Mesendoderm (in vitro differentiated cells): ENCODE measurements at regions not wholly inside any gene's neighbourhood (a gene's known extent, or its start where the extent isn't known, plus 50 kb on each side); places are given as distances from the start of the nearest gene placed in this dataset.

Source experiments
- DNase-seq: peaks from one replicate; pipeline ENCODE4 v3.0.0; 2013
- H2AK5ac ChIP-seq: 2 replicates; pipeline ENCODE4 v1.6.1; 2013; ENCODE audit warnings: low read length, inconsistent platforms
- H2BK120ac ChIP-seq: 2 replicates; pipeline ENCODE4 v1.6.1; 2013; ENCODE audit warnings: low read depth, mild to moderate bottlenecking, low read length, moderate library complexity, mixed read lengths
- H2BK15ac ChIP-seq: replicated peaks from 2 replicates; pipeline ENCODE4 v1.6.1; 2013; ENCODE audit warnings: low read depth, mild to moderate bottlenecking, moderate library complexity
- H2BK5ac ChIP-seq: 2 replicates; pipeline ENCODE4 v1.6.1; 2013; ENCODE audit warnings: low read length, inconsistent platforms
- H3K18ac ChIP-seq: 2 replicates; pipeline ENCODE4 v1.6.1; 2013; ENCODE audit warnings: mild to moderate bottlenecking, low read length, mixed read lengths
- H3K23ac ChIP-seq: one replicate; pipeline ENCODE4 v1.6.1; 2013; ENCODE audit warnings: low read length
- H3K27ac ChIP-seq: 2 replicates; pipeline ENCODE4 v1.5.1; 2013; ENCODE audit warnings: low read depth, mild to moderate bottlenecking, inconsistent platforms, low read length, moderate library complexity
- H3K27me3 ChIP-seq: 2 replicates; pipeline ENCODE4 v1.6.1; 2013; ENCODE audit warnings: low read length, control low read depth, mild to moderate bottlenecking, inconsistent platforms; ENCODE audit not compliant: insufficient read depth, poor library complexity
- H3K36me3 ChIP-seq: 2 replicates; pipeline ENCODE4 v1.6.1; 2013; ENCODE audit warnings: low read length, inconsistent platforms; ENCODE audit not compliant: control insufficient read depth, insufficient read depth
- H3K4ac ChIP-seq: one replicate; pipeline ENCODE4 v1.6.1; 2013; ENCODE audit warnings: low read depth, mild to moderate bottlenecking, low read length, moderate library complexity
- H3K4me1 ChIP-seq: 2 replicates; pipeline ENCODE4 v1.6.1; 2013; ENCODE audit warnings: low read depth, low read length, inconsistent platforms; ENCODE audit not compliant: control insufficient read depth
- H3K4me2 ChIP-seq: 2 replicates; pipeline ENCODE4 v1.6.1; 2013; ENCODE audit warnings: low read length
- H3K4me3 ChIP-seq: 2 replicates; pipeline ENCODE4 v1.5.1; 2013; ENCODE audit warnings: mild to moderate bottlenecking, low read length
- H3K56ac ChIP-seq: one replicate; pipeline ENCODE4 v1.6.1; 2013; ENCODE audit warnings: low read length
- H3K79me1 ChIP-seq: 2 replicates; pipeline ENCODE4 v1.6.1; 2013; ENCODE audit warnings: low read length, inconsistent platforms
- H3K79me2 ChIP-seq: 2 replicates; pipeline ENCODE4 v1.6.1; 2013; ENCODE audit warnings: mild to moderate bottlenecking, low read length; ENCODE audit not compliant: control insufficient read depth, insufficient read depth
- H3K9ac ChIP-seq: 2 replicates; pipeline ENCODE4 v1.6.1; 2013; ENCODE audit warnings: low read length, inconsistent platforms
- H4K5ac ChIP-seq: one replicate; pipeline ENCODE4 v1.6.1; 2013; ENCODE audit warnings: low read length
- H4K8ac ChIP-seq: one replicate; pipeline ENCODE4 v1.6.1; 2013; ENCODE audit warnings: low read depth, mild to moderate bottlenecking, control low read depth, low read length, moderate library complexity
- WGBS: extraction: QIAGEN DNeasy Blood & Tissue Kit; methylation state at CpG from one replicate; pipeline ENCODE4 v1.1.7; 2013; ENCODE audit warnings: low lambda C conversion rate, missing lambda C conversion rate; ENCODE audit not compliant: insufficient coverage; ENCODE audit errors: extremely low coverage; 5-methylcytosine and 5-hydroxymethylcytosine counted together

DNA sequence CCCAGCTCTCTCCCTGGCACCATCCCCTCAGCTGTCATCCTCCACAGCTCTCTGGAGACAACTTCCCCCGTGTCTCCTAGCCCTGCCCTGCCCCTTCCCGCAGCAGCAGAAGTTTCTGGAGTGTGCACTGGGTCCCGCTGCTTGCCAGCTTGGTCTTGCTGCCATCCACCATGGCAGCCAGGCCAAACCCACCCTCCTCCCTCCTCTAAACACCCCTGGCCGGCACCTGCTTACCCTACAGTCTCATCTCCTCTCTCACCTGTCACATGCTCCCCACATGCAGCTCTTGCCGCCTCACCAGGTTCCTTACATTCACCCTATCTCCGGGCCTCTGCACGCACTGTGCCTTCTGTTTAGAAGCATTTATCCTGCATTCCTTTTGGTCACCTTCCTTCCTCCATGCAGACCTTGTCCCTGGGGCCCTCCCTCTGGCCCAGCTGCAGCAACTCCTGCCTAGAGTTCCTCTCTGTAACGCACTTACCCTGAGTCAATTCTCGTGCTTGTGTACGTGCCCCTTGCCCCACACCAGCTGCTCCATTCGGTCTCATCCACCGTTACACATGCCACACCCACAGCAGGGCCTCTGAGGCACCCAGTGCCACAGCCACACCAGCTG lies 93.9 kb upstream of the RET start:
- H3K4me3 ChIP-seq, result no peak overlapping the region
- H2BK15ac ChIP-seq, result no peak overlapping the region

DNA sequence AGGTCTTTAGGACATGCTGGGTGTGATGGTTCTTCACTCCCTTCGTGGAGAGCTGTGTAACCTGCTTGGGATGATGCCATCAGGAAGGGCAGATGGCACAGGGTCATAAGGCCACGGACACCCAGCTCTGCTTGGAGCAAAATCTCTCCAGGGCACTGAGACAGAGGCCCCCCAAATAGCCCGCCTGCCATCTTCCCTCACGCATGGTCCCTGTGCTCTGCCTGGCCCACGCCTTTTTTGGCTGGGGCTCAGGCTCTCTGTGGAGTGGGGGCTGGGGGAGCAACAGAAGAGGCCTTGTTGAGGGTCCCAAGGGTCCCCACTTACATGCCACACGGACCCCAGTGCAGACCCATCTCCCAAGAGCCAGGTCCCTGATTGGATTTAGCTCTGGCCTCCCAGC lies 93.3 kb upstream of the RET start:
- H2BK120ac ChIP-seq, result no peak overlapping the region
- no CpG with 5 or more reads among the region's 6 CpGs for WGBS
- H3K23ac ChIP-seq, result no peak overlapping the region
- no peak overlapping the region for H3K4me3 ChIP-seq
- no peaks in the 10 kb centered on the region for H3K36me3 ChIP-seq
- no peak overlapping the region for H3K9ac ChIP-seq
- H2BK5ac ChIP-seq, result no peak overlapping the region
- H4K8ac ChIP-seq, result no peak overlapping the region
- H3K27ac ChIP-seq, result no peak overlapping the region
- H3K4me1 ChIP-seq, result no peaks in the 10 kb centered on the region
- H3K79me2 ChIP-seq, result no peaks in the 10 kb centered on the region
- H3K4me2 ChIP-seq, result no peak overlapping the region
- H3K79me1 ChIP-seq, result no peaks in the 10 kb centered on the region
- DNase-seq, result no peak
- no peak overlapping the region for H3K4ac ChIP-seq
- H3K27me3 ChIP-seq, result no peaks in the 10 kb centered on the region
- no peak overlapping the region for H4K5ac ChIP-seq
- no peak overlapping the region for H3K18ac ChIP-seq
- no peak overlapping the region for H3K56ac ChIP-seq
- H2AK5ac ChIP-seq, result no peak overlapping the region
- no peak overlapping the region for H2BK15ac ChIP-seq

More for the DNA sequence above, 93.9 kb upstream of the RET start:
- no peak overlapping the region for H4K5ac ChIP-seq
- H3K27me3 ChIP-seq, result no peaks in the 10 kb centered on the region
- no peak overlapping the region for H3K27ac ChIP-seq
- H3K9ac ChIP-seq, result no peak overlapping the region
- no peak overlapping the region for H3K23ac ChIP-seq
- H2BK120ac ChIP-seq, result no peak overlapping the region
- H3K79me1 ChIP-seq, result no peaks in the 10 kb centered on the region
- H3K18ac ChIP-seq, result no peak overlapping the region
- no peak overlapping the region for H4K8ac ChIP-seq
- H3K4ac ChIP-seq, result no peak overlapping the region
- no peak overlapping the region for H2AK5ac ChIP-seq
- H2BK5ac ChIP-seq, result no peak overlapping the region
- no peaks in the 10 kb centered on the region for H3K4me1 ChIP-seq
- no peak overlapping the region for H3K4me2 ChIP-seq
- DNase-seq, result no peak
- WGBS, result no CpG with 5 or more reads among the region's 12 CpGs
- no peak overlapping the region for H3K56ac ChIP-seq
- H3K79me2 ChIP-seq, result no peaks in the 10 kb centered on the region
- no peaks in the 10 kb centered on the region for H3K36me3 ChIP-seq

GRCh38 chr10:42984035-42984610 lies 92.7 kb upstream of the RET start:
- DNase-seq, result no peak
- no peak overlapping the region for H2BK15ac ChIP-seq
- no peak overlapping the region for H2BK120ac ChIP-seq
- no peaks in the 10 kb centered on the region for H3K79me1 ChIP-seq
- H3K4me1 ChIP-seq, result no peaks in the 10 kb centered on the region
- no peak overlapping the region for H4K8ac ChIP-seq
- WGBS, result no CpG with 5 or more reads among the region's 8 CpGs
- no peak overlapping the region for H3K56ac ChIP-seq
- no peak overlapping the region for H3K4me3 ChIP-seq
- no peak overlapping the region for H3K18ac ChIP-seq
- H3K23ac ChIP-seq, result no peak overlapping the region
- no peak overlapping the region for H3K4ac ChIP-seq
- H3K36me3 ChIP-seq, result no peaks in the 10 kb centered on the region
- H3K27me3 ChIP-seq, result no peaks in the 10 kb centered on the region
- no peak overlapping the region for H3K27ac ChIP-seq
- H3K9ac ChIP-seq, result no peak overlapping the region
- no peak overlapping the region for H2AK5ac ChIP-seq
- H3K4me2 ChIP-seq, result no peak overlapping the region
- H4K5ac ChIP-seq, result no peak overlapping the region
- H3K79me2 ChIP-seq, result no peaks in the 10 kb centered on the region
- H2BK5ac ChIP-seq, result no peak overlapping the region

DNA sequence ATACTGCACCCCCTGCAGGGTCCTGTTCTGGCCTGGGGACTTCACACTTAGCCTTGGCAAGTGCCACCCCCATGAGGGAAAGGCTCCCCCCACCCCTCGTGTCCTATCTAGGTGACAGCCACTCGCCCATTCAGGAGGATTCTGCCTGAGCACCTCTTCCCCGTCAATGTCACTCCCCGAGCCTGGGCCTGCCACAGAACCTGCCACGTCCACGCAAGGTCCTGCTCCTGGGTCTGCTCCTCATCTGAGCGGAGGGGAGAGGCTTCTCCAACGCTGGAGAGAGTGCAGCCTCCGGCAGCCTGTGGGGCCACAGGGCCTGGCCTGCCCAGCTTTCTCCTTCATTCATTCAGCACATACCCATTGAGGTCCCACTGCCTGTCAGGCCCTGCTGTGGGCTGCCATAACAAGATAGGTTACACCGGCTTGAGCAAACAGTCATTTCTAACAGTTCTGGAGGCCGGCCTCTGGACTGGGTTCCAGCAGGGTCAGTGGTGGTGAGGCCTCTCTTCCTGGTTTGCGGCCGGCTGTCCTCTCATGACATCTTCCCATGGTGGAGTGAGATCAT lies 92.0 kb upstream of the RET start:
- H3K79me1 ChIP-seq, result no peaks in the 10 kb centered on the region
- H2BK120ac ChIP-seq, result no peak overlapping the region
- H3K4me3 ChIP-seq, result no peak overlapping the region
- H3K4me2 ChIP-seq, result no peak overlapping the region
- no peak overlapping the region for H3K56ac ChIP-seq
- no peak overlapping the region for H4K5ac ChIP-seq
- H2AK5ac ChIP-seq, result no peak overlapping the region
- H3K27me3 ChIP-seq, result no peaks in the 10 kb centered on the region
- no peaks in the 10 kb centered on the region for H3K79me2 ChIP-seq
- WGBS, result no CpG with 5 or more reads among the region's 13 CpGs
- H3K4me1 ChIP-seq, result no peaks in the 10 kb centered on the region
- no peak for DNase-seq
- H3K36me3 ChIP-seq, result no peaks in the 10 kb centered on the region
- H3K18ac ChIP-seq, result no peak overlapping the region
- no peak overlapping the region for H2BK15ac ChIP-seq
- H3K4ac ChIP-seq, result no peak overlapping the region
- H2BK5ac ChIP-seq, result no peak overlapping the region
- no peak overlapping the region for H3K23ac ChIP-seq
- H3K9ac ChIP-seq, result no peak overlapping the region
- H4K8ac ChIP-seq, result no peak overlapping the region
- H3K27ac ChIP-seq, result no peak overlapping the region

- Histone ChIP-seq H3K36me3 (no peaks in the 10 kb centered on the region), H3K4ac (no peak overlapping the region), H2BK5ac (no peak overlapping the region), H4K8ac (no peak overlapping the region), H2BK15ac (no peak overlapping the region), H3K18ac (no peak overlapping the region), H3K79me2 (no peaks in the 10 kb centered on the region), H2BK120ac (no peak overlapping the region), H3K27me3 (no peaks in the 10 kb centered on the region), H3K4me2 (no peak overlapping the region), H4K5ac (no peak overlapping the region), H3K79me1 (no peaks in the 10 kb centered on the region), H3K4me3 (no peak overlapping the region), H3K4me1 (no peaks in the 10 kb centered on the region), H3K23ac (no peak overlapping the region), H3K56ac (no peak overlapping the region), H3K27ac (no peak overlapping the region), H3K9ac (no peak overlapping the region), H2AK5ac (no peak overlapping the region)
- DNase-seq, result no peak
- no CpG with 5 or more reads among the region's 11 CpGs for WGBS
Measured at GRCh38 chr10:42985436-42986316, 91.2 kb upstream of the RET start.
